GM12892 (cell line): ENCODE measurements at regions not wholly inside any gene's neighbourhood (a gene's known extent, or its start where the extent isn't known, plus 50 kb on each side); places are given as distances from the start of the nearest gene placed in this dataset.

ENCODE experiments used
- DNase-seq: peaks from one replicate; pipeline ENCODE4 v3.0.0; 2011; ENCODE audit not compliant: insufficient read length
- FAIRE-seq: peaks from 2 replicates; lab custom pipeline; 2011; peaks lifted over from hg19 to GRCh38; lab: Jason Lieb, UNC
- POLR2A ChIP-seq: IDR thresholded peaks from 2 replicates; pipeline ENCODE4 v1.6.1; 2011; ENCODE audit warnings: low read depth, low read length, control low read depth
- POLR2AphosphoS5 ChIP-seq: IDR thresholded peaks from 2 replicates; pipeline ENCODE4 v1.6.1; 2011; ENCODE audit warnings: low read depth, low read length, control low read depth
- TAF1 ChIP-seq: IDR thresholded peaks from 2 replicates; pipeline ENCODE4 v1.6.1; 2011; ENCODE audit warnings: low read depth, mild to moderate bottlenecking, control low read depth, low read length, borderline replicate concordance

- TF ChIP-seq TAF1 = no peak
- TF ChIP-seq POLR2AphosphoS5 = no peak
- TF ChIP-seq POLR2A = no peak
These were observed 447.3 kb downstream of the GRIA2 start for GRCh38 chr4:157667836-157668235.

GRCh38 chr4:157664726-157665125, 444.2 kb downstream of the GRIA2 start:
- DNase-seq = no peak
- no peak for FAIRE-seq
- TF ChIP-seq POLR2A = no peak
- TF ChIP-seq POLR2AphosphoS5 = no peak
- TF ChIP-seq TAF1 = no peak

More at GRCh38 chr4:157667836-157668235, 447.3 kb downstream of the GRIA2 start:
- FAIRE-seq (no peak), DNase-seq (no peak)

- TF ChIP-seq POLR2A (no peak), TAF1 (no peak), POLR2AphosphoS5 (no peak)
- FAIRE-seq (no peak), DNase-seq (no peak)
These were observed 434.7 kb downstream of the GRIA2 start for GRCh38 chr4:157655096-157655809.

- FAIRE-seq (no peak), DNase-seq (no peak)
- no peak for TF ChIP-seq POLR2AphosphoS5
- no peak for TF ChIP-seq POLR2A
- TF ChIP-seq TAF1 = no peak
These were observed 422.7 kb downstream of the GRIA2 start for GRCh38 chr4:157643257-157643656.

GRCh38 chr4:157634057-157634456, 413.5 kb downstream of the GRIA2 start:
- no peak for TF ChIP-seq TAF1
- TF ChIP-seq POLR2A = no peak
- no peak for TF ChIP-seq POLR2AphosphoS5
- DNase-seq (no peak), FAIRE-seq (no peak)

GRCh38 chr4:157616741-157617472, 396.4 kb downstream of the GRIA2 start:
- no peak for FAIRE-seq
- TF ChIP-seq POLR2A (no peak), POLR2AphosphoS5 (no peak), TAF1 (no peak)

GRCh38 chr4:157607996-157608395, 387.5 kb downstream of the GRIA2 start:
- FAIRE-seq (no peak), DNase-seq (no peak)
- TF ChIP-seq POLR2AphosphoS5 (no peak), TAF1 (no peak), POLR2A (no peak)

More at GRCh38 chr4:157616741-157617472, 396.4 kb downstream of the GRIA2 start:
- no peak for DNase-seq

GRCh38 chr4:157600583-157600982, 380.1 kb downstream of the GRIA2 start:
- TF ChIP-seq TAF1 (no peak), POLR2A (no peak), POLR2AphosphoS5 (no peak)
- no peak for DNase-seq
- FAIRE-seq = no peak

GRCh38 chr4:157591245-157591644, 370.7 kb downstream of the GRIA2 start:
- TF ChIP-seq TAF1 (no peak), POLR2AphosphoS5 (no peak), POLR2A (no peak)
- DNase-seq = no peak
- FAIRE-seq = no peak

- TF ChIP-seq POLR2A (no peak), POLR2AphosphoS5 (no peak), TAF1 (no peak)
- DNase-seq (no peak), FAIRE-seq (no peak)
These were observed 370.2 kb downstream of the GRIA2 start for GRCh38 chr4:157590679-157591078.

GRCh38 chr4:157587681-157588423, 367.3 kb downstream of the GRIA2 start:
- FAIRE-seq (no peak), DNase-seq (no peak)
- TF ChIP-seq POLR2AphosphoS5 (no peak), POLR2A (no peak), TAF1 (no peak)

- DNase-seq = no peak
- TF ChIP-seq POLR2AphosphoS5 (no peak), POLR2A (no peak), TAF1 (no peak)
- no peak for FAIRE-seq
These were observed 361.6 kb downstream of the GRIA2 start for GRCh38 chr4:157582141-157582540.
